OCI-LY7 (cell line): ENCODE measurements at regions not wholly inside any gene's neighbourhood (a gene's known extent, or its start where the extent isn't known, plus 50 kb on each side); places are given as distances from the start of the nearest gene placed in this dataset.

Experiments used
- CTCF ChIP-seq: fragments of 200-600 bp; sonication (generic); conservative IDR thresholded peaks from 2 replicates; pipeline ENCODE4 v1.5.1; 2014; ENCODE audit warnings: mild to moderate bottlenecking, antibody characterized with exemption, low read length, moderate library complexity, mixed read lengths
- EZH2phosphoT487 ChIP-seq: fragments of 200-600 bp; sonication (generic); IDR thresholded peaks from 2 replicates; pipeline ENCODE4 v1.6.1; 2018; ENCODE audit warnings: low read depth, borderline replicate concordance, mild to moderate bottlenecking, mixed run types, antibody characterized with exemption, low read length, moderate library complexity, mixed read lengths

- TF ChIP-seq EZH2phosphoT487 (no peak), CTCF (no peak)
Observed at GRCh38 chr18:21963336-21963735, 206.1 kb upstream of the GATA6 start.
